PC-9 (cell line): ENCODE measurements at regions not wholly inside any gene's neighbourhood (a gene's known extent, or its start where the extent isn't known, plus 50 kb on each side); places are given as distances from the start of the nearest gene placed in this dataset.
"Not testable (repeated sequence)": the region's sequence is repeated elsewhere in the genome, so short reads cannot be mapped to it uniquely, and the experiment has no call there.

Experiments
- BruUV-seq: library from RNA; stranded (reverse); fragments of 400-500 nt; replicated peaks from 2 replicates; lab custom pipeline; 2021; lab: Mats Ljungman, UMichigan
- CTCF ChIA-PET: fragments of 300-600 bp; sonication (Branson Sonifier 250); formaldehyde crosslinking; loops from one replicate; lab custom pipeline; 2022; ENCODE audit warnings: antibody characterized with exemption; lab: Charles Lee
- POLR2A ChIA-PET: fragments of 300-600 bp; sonication (Branson Sonifier 250); formaldehyde crosslinking; loops from one replicate; lab custom pipeline; 2022; ENCODE audit warnings: antibody characterized with exemption; ENCODE audit not compliant: unreplicated experiment; lab: Charles Lee
- DNase-seq, 2 experiments: peaks; one replicate each; pipeline versions ENCODE4 v3.0.0 to v3.0.0-alpha.2; 2015 to 2022; ENCODE audit warnings: mixed read lengths in 1 of 2
- H2AFZ ChIP-seq: fragments of 200-600 bp; sonication (generic); 2 replicates; pipeline ENCODE4 v1.8.1; 2017; ENCODE audit warnings: antibody characterized with exemption
- H3F3A ChIP-seq: fragments of 200-600 bp; sonication (generic); 2 replicates; pipeline ENCODE4 v1.8.1; 2017; ENCODE audit warnings: antibody characterized with exemption, mild to moderate bottlenecking, low read depth; ENCODE audit not compliant: insufficient read depth
- H3K27ac ChIP-seq: fragments of 200-600 bp; sonication (generic); 2 replicates; pipeline ENCODE4 v1.6.1; 2016; ENCODE audit warnings: mixed run types
- H3K27me3 ChIP-seq: fragments of 200-600 bp; sonication (generic); 2 replicates; pipeline ENCODE4 v1.6.1; 2016; ENCODE audit warnings: low read depth, mixed run types; ENCODE audit not compliant: insufficient read depth
- H3K36me3 ChIP-seq: fragments of 200-600 bp; sonication (generic); 2 replicates; pipeline ENCODE4 v1.6.1; 2016; ENCODE audit warnings: low read depth, mixed run types
- H3K4me1 ChIP-seq: fragments of 200-600 bp; sonication (generic); replicated peaks from 2 replicates; pipeline ENCODE4 v1.6.1; 2016; ENCODE audit warnings: mixed run types; ENCODE audit not compliant: insufficient read depth
- H3K4me2 ChIP-seq: fragments of 200-600 bp; sonication (generic); 2 replicates; pipeline ENCODE4 v1.6.1; 2017; ENCODE audit warnings: mixed run types
- H3K4me3 ChIP-seq: fragments of 200-600 bp; sonication (generic); 2 replicates; pipeline ENCODE4 v1.6.1; 2016; ENCODE audit warnings: mixed run types
- H3K79me2 ChIP-seq: fragments of 200-600 bp; sonication (generic); 2 replicates; pipeline ENCODE4 v1.6.1; 2017; ENCODE audit warnings: low read depth, mixed run types
- H3K9me2 ChIP-seq: fragments of 200-600 bp; sonication (generic); 2 replicates; pipeline ENCODE4 v1.8.1; 2017; ENCODE audit warnings: mild to moderate bottlenecking; ENCODE audit not compliant: insufficient read depth
- H3K9me3 ChIP-seq: fragments of 200-600 bp; sonication (generic); 2 replicates; pipeline ENCODE4 v1.8.1; 2016; ENCODE audit warnings: low read depth; ENCODE audit not compliant: insufficient read depth
- H4K20me1 ChIP-seq: fragments of 200-600 bp; sonication (generic); 2 replicates; pipeline ENCODE4 v1.8.1; 2017; ENCODE audit not compliant: insufficient read depth
- CTCF ChIP-seq: fragments of 200-600 bp; sonication (generic); conservative IDR thresholded peaks from 2 replicates; pipeline ENCODE4 v1.6.1; 2017; ENCODE audit warnings: mixed run types, antibody characterized with exemption, mild to moderate bottlenecking, moderate library complexity
- EZH2 ChIP-seq: fragments of 200-600 bp; sonication (generic); IDR thresholded peaks from 2 replicates; pipeline ENCODE4 v1.8.0; 2017; ENCODE audit warnings: antibody characterized with exemption, low read depth
- intact Hi-C: fragments of 100-400 bp; cut with micrococcal nuclease; formaldehyde crosslinking; loops from one replicate; pipeline ENCODE4 v1.10.0; 2022; ENCODE audit not compliant: unreplicated experiment

GRCh38 chr1:199032479-199032878 lies 393.6 kb downstream of the PTPRC start:
- H4K20me1 ChIP-seq, H3F3A ChIP-seq, H3K79me2 ChIP-seq, H3K27me3 ChIP-seq, H3K4me2 ChIP-seq, H3K27ac ChIP-seq, H3K4me3 ChIP-seq, H3K9me2 ChIP-seq, BruUV-seq, H3K9me3 ChIP-seq, H3K36me3 ChIP-seq, H3K4me1 ChIP-seq, intact Hi-C loops, CTCF ChIA-PET, DNase-seq, POLR2A ChIA-PET: not testable (repeated sequence)
- H2AFZ ChIP-seq, result peak overlapping the region; percentile 59; the same call in 1 of the 2 replicates

GRCh38 chr1:199033661-199034060 lies 394.8 kb downstream of the PTPRC start:
- Histone ChIP-seq H3K4me1 (no peaks in the 10 kb centered on the region), H3K9me2 (no peaks in the 10 kb centered on the region; the same call in 1 of the 2 replicates), H3K4me3 (no peak overlapping the region), H2AFZ (no peak overlapping the region), H3K27me3 (no peaks in the 10 kb centered on the region), H3K9me3 (peaks cover 4% of the 10 kb centered on the region; the same call in 1 of the 2 replicates), H3K4me2 (no peak overlapping the region), H3K27ac (no peak overlapping the region), H3F3A (no peaks in the 10 kb centered on the region), H4K20me1 (no peaks in the 10 kb centered on the region), H3K79me2 (no peaks in the 10 kb centered on the region), H3K36me3 (no peaks in the 10 kb centered on the region)
- POLR2A ChIA-PET, result no interaction called here
- no peak for DNase-seq
- intact Hi-C loops, result no loop called here
- BruUV-seq, result no TSS peak
- CTCF ChIA-PET, result no interaction called here
- TF ChIP-seq EZH2 (no peak), CTCF (no peak)

- H3K4me2 ChIP-seq, result no peak overlapping the region
- H3K27ac ChIP-seq, result no peak overlapping the region
- no peaks in the 10 kb centered on the region for H3F3A ChIP-seq
- intact Hi-C loops, result no loop called here
- POLR2A ChIA-PET, result no interaction called here
- TF ChIP-seq EZH2, result no peak
- CTCF ChIA-PET, result no interaction called here
- H3K36me3 ChIP-seq, result no peaks in the 10 kb centered on the region
- no peaks in the 10 kb centered on the region for H3K4me1 ChIP-seq
- H3K9me2 ChIP-seq, result no peaks in the 10 kb centered on the region
- no peak overlapping the region for H2AFZ ChIP-seq
- DNase-seq, result no peak
- no peak overlapping the region for H3K4me3 ChIP-seq
- no peaks in the 10 kb centered on the region for H3K27me3 ChIP-seq
- no peaks in the 10 kb centered on the region; the same call in 1 of the 2 replicates for H3K9me3 ChIP-seq
- H4K20me1 ChIP-seq, result no peaks in the 10 kb centered on the region
- no peaks in the 10 kb centered on the region for H3K79me2 ChIP-seq
- no TSS peak for BruUV-seq
Observed at GRCh38 chr1:199038156-199038555, 399.3 kb downstream of the PTPRC start.

- intact Hi-C loops, result no loop called here
- no peak for TF ChIP-seq CTCF
- TF ChIP-seq EZH2, result no peak
- Histone ChIP-seq H3K27ac (no peak overlapping the region), H3K9me3 (no peaks in the 10 kb centered on the region; the same call in 1 of the 2 replicates), H3F3A (no peaks in the 10 kb centered on the region), H2AFZ (no peak overlapping the region), H3K4me1 (no peaks in the 10 kb centered on the region), H3K27me3 (no peaks in the 10 kb centered on the region), H3K79me2 (no peaks in the 10 kb centered on the region), H3K4me2 (no peak overlapping the region), H3K9me2 (no peaks in the 10 kb centered on the region), H3K36me3 (no peaks in the 10 kb centered on the region), H4K20me1 (no peaks in the 10 kb centered on the region), H3K4me3 (no peak overlapping the region)
- ChIA-PET POLR2A (no interaction called here), CTCF (no interaction called here)
- DNase-seq, result no peak
- no TSS peak for BruUV-seq
Observed at GRCh38 chr1:199040076-199040905, 401.5 kb downstream of the PTPRC start.
